ENCODE measurements at regions not wholly inside any gene's neighbourhood (a gene's known extent, or its start where the extent isn't known, plus 50 kb on each side); places are given as distances from the start of the nearest gene placed in this dataset.
"Not testable (repeated sequence)": the region's sequence is repeated elsewhere in the genome, so short reads cannot be mapped to it uniquely, and the experiment has no call there.

DNA sequence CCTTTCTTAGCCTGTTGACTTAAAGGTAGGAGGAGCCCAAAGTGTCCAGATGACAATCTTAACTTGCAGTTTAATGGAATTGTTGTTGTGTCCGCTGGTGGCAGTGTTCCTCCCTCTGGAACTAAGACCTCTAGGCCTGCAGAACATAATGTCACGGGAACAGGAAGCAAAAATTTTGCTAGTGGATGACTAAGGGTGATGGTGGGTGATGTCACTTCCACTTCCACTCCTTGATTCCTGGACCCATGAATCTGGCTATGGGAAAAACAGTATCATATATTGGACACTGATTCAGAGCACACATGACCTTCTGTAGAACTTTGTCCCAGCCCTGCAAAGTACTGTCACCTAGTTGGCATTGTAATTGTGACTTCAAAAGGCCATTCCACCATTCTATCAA lies 263.9 kb upstream of the TECRL start:
- not testable (repeated sequence) for TF ChIP-seq CTCF, POLR2A (IDR thresholded peaks at IDR 0.05)

Data from uterus (tissue), 2 donors.